ENCODE measurements at regions not wholly inside any gene's neighbourhood (a gene's known extent, or its start where the extent isn't known, plus 50 kb on each side); places are given as distances from the start of the nearest gene placed in this dataset.
A peak's percentile ranks its signal among the peaks of the same experiment; 100 is the strongest.

- Mint-ChIP-seq H3K4me3 (no peak overlapping the region), H3K27me3 (no peaks in the 10 kb centered on the region), H3K4me1 (no peaks in the 10 kb centered on the region), H3K27ac (no peak overlapping the region), H3K9me3 (peaks cover 18 to 20% of the 10 kb centered on the region in 2 donors)
- no peak for DNase-seq
- no peak for ATAC-seq
Observed at GRCh38 chr4:189267312-189267965, 673.2 kb upstream of the FRG1 start.

- H3K4me1 Mint-ChIP-seq: no peaks in the 10 kb centered on the region
- no peak overlapping the region for H3K27ac Mint-ChIP-seq
- ATAC-seq: no peak
- peaks cover 5 to 17% of the 10 kb centered on the region in 2 donors for H3K9me3 Mint-ChIP-seq
- no peak overlapping the region for H3K4me3 Mint-ChIP-seq
- H3K27me3 Mint-ChIP-seq: no peaks in the 10 kb centered on the region
- no peak for DNase-seq
Observed at GRCh38 chr4:189278597-189279165, 662.0 kb upstream of the FRG1 start.

GRCh38 chr4:189279188-189279587 is 661.5 kb upstream of the FRG1 start:
- Mint-ChIP-seq H3K27me3 (no peaks in the 10 kb centered on the region), H3K4me1 (no peaks in the 10 kb centered on the region), H3K9me3 (peaks cover 5 to 17% of the 10 kb centered on the region in 2 donors), H3K27ac (no peak overlapping the region), H3K4me3 (no peak overlapping the region)
- DNase-seq (no peak), ATAC-seq (no peak)

- Mint-ChIP-seq H3K9me3 (peaks cover 5 to 18% of the 10 kb centered on the region in 2 donors), H3K27me3 (no peaks in the 10 kb centered on the region), H3K27ac (no peak overlapping the region), H3K4me1 (no peaks in the 10 kb centered on the region), H3K4me3 (no peak overlapping the region)
- no peak for ATAC-seq
- no peak for DNase-seq
Observed at GRCh38 chr4:189285377-189285776, 655.3 kb upstream of the FRG1 start.

- Mint-ChIP-seq H3K4me1 (no peaks in the 10 kb centered on the region), H3K4me3 (no peak overlapping the region), H3K9me3 (no peaks in the 10 kb centered on the region), H3K27ac (no peak overlapping the region), H3K27me3 (no peaks in the 10 kb centered on the region)
- ATAC-seq: no peak
- no peak for DNase-seq
Observed at GRCh38 chr4:189291939-189292338, 648.7 kb upstream of the FRG1 start.

GRCh38 chr4:189293459-189293858 is 647.2 kb upstream of the FRG1 start:
- no peak overlapping the region for H3K4me3 Mint-ChIP-seq
- ATAC-seq (no peak), DNase-seq (no peak)
- no peak overlapping the region for H3K27ac Mint-ChIP-seq
- no peaks in the 10 kb centered on the region for H3K9me3 Mint-ChIP-seq
- no peaks in the 10 kb centered on the region for H3K27me3 Mint-ChIP-seq
- H3K4me1 Mint-ChIP-seq: no peaks in the 10 kb centered on the region

GRCh38 chr4:189294574-189294973 is 646.1 kb upstream of the FRG1 start:
- Mint-ChIP-seq H3K4me1 (no peaks in the 10 kb centered on the region), H3K4me3 (no peak overlapping the region), H3K27me3 (no peaks in the 10 kb centered on the region), H3K27ac (no peak overlapping the region), H3K9me3 (no peaks in the 10 kb centered on the region)
- ATAC-seq (no peak), DNase-seq (no peak)

- Mint-ChIP-seq H3K27me3 (no peaks in the 10 kb centered on the region), H3K27ac (no peak overlapping the region), H3K4me3 (no peak overlapping the region), H3K4me1 (no peaks in the 10 kb centered on the region), H3K9me3 (peaks cover 8 to 10% of the 10 kb centered on the region in 2 donors)
- ATAC-seq: no peak
- DNase-seq: no peak
Observed at GRCh38 chr4:189299706-189300105, 641.0 kb upstream of the FRG1 start.

GRCh38 chr4:189301692-189302091 is 639.0 kb upstream of the FRG1 start:
- ATAC-seq (no peak), DNase-seq (no peak)
- H3K27me3 Mint-ChIP-seq: no peaks in the 10 kb centered on the region
- no peak overlapping the region for H3K27ac Mint-ChIP-seq
- H3K4me3 Mint-ChIP-seq: no peak overlapping the region
- peaks cover 8 to 10% of the 10 kb centered on the region in 2 donors for H3K9me3 Mint-ChIP-seq
- H3K4me1 Mint-ChIP-seq: no peaks in the 10 kb centered on the region

- Mint-ChIP-seq H3K27ac (no peak overlapping the region), H3K27me3 (no peaks in the 10 kb centered on the region), H3K4me1 (no peaks in the 10 kb centered on the region), H3K9me3 (peaks cover 8 to 10% of the 10 kb centered on the region in 2 donors), H3K4me3 (no peak overlapping the region)
- ATAC-seq: no peak
- no peak for DNase-seq
Observed at GRCh38 chr4:189302719-189303118, 638.0 kb upstream of the FRG1 start.

- Mint-ChIP-seq H3K27ac (no peak overlapping the region), H3K4me3 (no peak overlapping the region), H3K9me3 (peaks cover 8 to 10% of the 10 kb centered on the region in 2 donors), H3K27me3 (no peaks in the 10 kb centered on the region), H3K4me1 (no peaks in the 10 kb centered on the region)
- no peak for ATAC-seq
- no peak for DNase-seq
Observed at GRCh38 chr4:189304167-189304566, 636.5 kb upstream of the FRG1 start.

GRCh38 chr4:189304809-189305208 is 635.9 kb upstream of the FRG1 start:
- no peaks in the 10 kb centered on the region for H3K27me3 Mint-ChIP-seq

GRCh38 chr4:189305500-189305899 is 635.2 kb upstream of the FRG1 start:
- Mint-ChIP-seq H3K27ac (no peak overlapping the region), H3K4me1 (no peaks in the 10 kb centered on the region), H3K4me3 (no peak overlapping the region), H3K27me3 (no peaks in the 10 kb centered on the region), H3K9me3 (peaks cover 8 to 10% of the 10 kb centered on the region in 2 donors)
- DNase-seq (no peak), ATAC-seq (no peak)

More at GRCh38 chr4:189304809-189305208, 635.9 kb upstream of the FRG1 start:
- peaks cover 8 to 10% of the 10 kb centered on the region in 2 donors for H3K9me3 Mint-ChIP-seq
- ATAC-seq: no peak
- no peaks in the 10 kb centered on the region for H3K4me1 Mint-ChIP-seq
- no peak for DNase-seq
- no peak overlapping the region for H3K27ac Mint-ChIP-seq
- no peak overlapping the region for H3K4me3 Mint-ChIP-seq

- H3K4me1 Mint-ChIP-seq: no peaks in the 10 kb centered on the region
- H3K27me3 Mint-ChIP-seq: no peaks in the 10 kb centered on the region
- H3K27ac Mint-ChIP-seq: no peak overlapping the region
- DNase-seq (no peak), ATAC-seq (no peak)
- H3K4me3 Mint-ChIP-seq: no peak overlapping the region
- peaks cover 7 to 14% of the 10 kb centered on the region in 2 donors for H3K9me3 Mint-ChIP-seq
Observed at GRCh38 chr4:189311251-189311650, 629.4 kb upstream of the FRG1 start.

- DNase-seq (no peak), ATAC-seq (no peak)
- Mint-ChIP-seq H3K27ac (no peak overlapping the region), H3K27me3 (no peaks in the 10 kb centered on the region), H3K9me3 (peaks cover 7 to 14% of the 10 kb centered on the region in 2 donors), H3K4me1 (no peaks in the 10 kb centered on the region), H3K4me3 (no peak overlapping the region)
Observed at GRCh38 chr4:189313064-189313463, 627.6 kb upstream of the FRG1 start.

- H3K4me3 Mint-ChIP-seq: no peak overlapping the region
- H3K9me3 Mint-ChIP-seq: peaks cover 7 to 16% of the 10 kb centered on the region in 2 donors
- ATAC-seq: peak; percentile 33
- H3K27ac Mint-ChIP-seq: no peak overlapping the region
- H3K27me3 Mint-ChIP-seq: no peaks in the 10 kb centered on the region
- DNase-seq: no peak
- H3K4me1 Mint-ChIP-seq: no peaks in the 10 kb centered on the region
Observed at GRCh38 chr4:189313861-189314513, 626.7 kb upstream of the FRG1 start.
